Hepatocyte (in vitro differentiated cells): ENCODE measurements at regions not wholly inside any gene's neighbourhood (a gene's known extent, or its start where the extent isn't known, plus 50 kb on each side); places are given as distances from the start of the nearest gene placed in this dataset.

Source experiments
- CTCF ChIP-seq: fragments of 200-600 bp; sonication (generic); IDR thresholded peaks from 2 replicates; pipeline ENCODE4 v1.5.1; 2016; ENCODE audit warnings: antibody characterized with exemption, mild to moderate bottlenecking; ENCODE audit not compliant: poor library complexity
- EZH2 ChIP-seq: fragments of 200-600 bp; sonication (generic); IDR thresholded peaks from 2 replicates; pipeline ENCODE4 v1.6.1; 2016; ENCODE audit warnings: antibody characterized with exemption, mild to moderate bottlenecking, borderline replicate concordance

- TF ChIP-seq CTCF (no peak), EZH2 (no peak)
Observed at GRCh38 chr2:8567469-8568260, 114.2 kb upstream of the ID2 start.
